HEK293 (cell line): ENCODE measurements at regions not wholly inside any gene's neighbourhood (a gene's known extent, or its start where the extent isn't known, plus 50 kb on each side); places are given as distances from the start of the nearest gene placed in this dataset.

Experiments used
- CTCF ChIA-PET: fragments of 350-600 bp; formaldehyde crosslinking; extraction: SDS; loops from one replicate; lab custom pipeline; 2021; ENCODE audit warnings: antibody characterized with exemption; lab: Yijun Ruan, JAX
- POLR2A ChIA-PET: fragments of 300-600 bp; formaldehyde crosslinking; extraction: SDS; loops from one replicate; lab custom pipeline; 2020; ENCODE audit warnings: antibody characterized with exemption, inconsistent platforms; lab: Yijun Ruan, JAX
- H3K27ac ChIP-seq: fragments of 200-500 bp; sonication (Bioruptor generic); 2 replicates; pipeline ENCODE4 v1.5.1; 2014; ENCODE audit warnings: low read depth, low read length, control low read depth, inconsistent platforms; ENCODE audit errors: extremely low read depth
- H3K36me3 ChIP-seq, 2 experiments: fragments of 200-500 bp in 1 of 2; sonication (Bioruptor generic) in 1 of 2; 1 replicate in 1 of 2; 2 replicates in 1 of 2; pipeline ENCODE4 v1.5.1; 2014 to 2017; ENCODE audit warnings: inconsistent platforms in 2 of 2, low read length in 2 of 2; ENCODE audit not compliant: control insufficient read depth in 2 of 2, insufficient read depth in 1 of 2
- H3K4me1 ChIP-seq: fragments of 200-500 bp; sonication (Bioruptor generic); 2 replicates; pipeline ENCODE4 v1.5.1; 2014; ENCODE audit warnings: mild to moderate bottlenecking, low read length, inconsistent platforms; ENCODE audit not compliant: control insufficient read depth, insufficient read depth
- H3K4me3 ChIP-seq: 2 replicates; pipeline ENCODE4 v1.5.1; 2011; ENCODE audit warnings: low read depth, mild to moderate bottlenecking, control low read depth, low read length, moderate library complexity
- H3K9me3 ChIP-seq: fragments of 200-500 bp; sonication (Bioruptor generic); 2 replicates; pipeline ENCODE4 v1.5.1; 2014; ENCODE audit warnings: low read depth, low read length, inconsistent platforms; ENCODE audit not compliant: control insufficient read depth, insufficient read depth
- SCRT2 ChIP-seq: fragments of 450-650 bp; formaldehyde crosslinking; IDR thresholded peaks from 2 replicates; pipeline ENCODE4 v1.5.1; 2016; ENCODE audit warnings: missing biosample characterization, missing genetic modification characterization
- ZBTB20 ChIP-seq: fragments of 450-650 bp; formaldehyde crosslinking; IDR thresholded peaks from 2 replicates; pipeline ENCODE4 v1.5.1; 2016; ENCODE audit warnings: missing biosample characterization, missing genetic modification characterization
- ZIC2 ChIP-seq: fragments of 450-650 bp; formaldehyde crosslinking; IDR thresholded peaks from 2 replicates; pipeline ENCODE4 v1.5.1; 2016; ENCODE audit warnings: missing biosample characterization, missing genetic modification characterization
- ZNF121 ChIP-seq: fragments of 450-650 bp; formaldehyde crosslinking; IDR thresholded peaks from 2 replicates; pipeline ENCODE4 v1.5.1; 2016; ENCODE audit warnings: missing biosample characterization, missing genetic modification characterization
- ZNF146 ChIP-seq: fragments of 450-650 bp; formaldehyde crosslinking; IDR thresholded peaks from 2 replicates; pipeline ENCODE4 v1.5.1; 2016; ENCODE audit warnings: missing biosample characterization, missing genetic modification characterization
- ZNF214 ChIP-seq: fragments of 450-650 bp; formaldehyde crosslinking; IDR thresholded peaks from 2 replicates; pipeline ENCODE4 v1.5.1; 2017; ENCODE audit warnings: missing biosample characterization, mild to moderate bottlenecking, missing genetic modification characterization, borderline replicate concordance
- ZNF24 ChIP-seq: fragments of 450-650 bp; formaldehyde crosslinking; IDR thresholded peaks from 2 replicates; pipeline ENCODE4 v1.5.1; 2016; ENCODE audit warnings: missing biosample characterization, missing genetic modification characterization
- ZNF311 ChIP-seq: fragments of 450-650 bp; formaldehyde crosslinking; IDR thresholded peaks from 2 replicates; pipeline ENCODE4 v1.5.1; 2017; ENCODE audit warnings: missing biosample characterization, missing genetic modification characterization, borderline replicate concordance
- ZNF350 ChIP-seq: fragments of 450-650 bp; formaldehyde crosslinking; IDR thresholded peaks from 2 replicates; pipeline ENCODE4 v1.5.0; 2017; ENCODE audit warnings: missing biosample characterization, mild to moderate bottlenecking, missing genetic modification characterization
- ZNF510 ChIP-seq: fragments of 450-650 bp; formaldehyde crosslinking; IDR thresholded peaks from 2 replicates; pipeline ENCODE4 v1.5.1; 2018; ENCODE audit warnings: mild to moderate bottlenecking, missing genetic modification characterization, missing biosample characterization; ENCODE audit not compliant: insufficient replicate concordance
- ZNF529 ChIP-seq: fragments of 450-650 bp; formaldehyde crosslinking; IDR thresholded peaks from 2 replicates; pipeline ENCODE4 v1.5.1; 2017; ENCODE audit warnings: missing genetic modification characterization, missing biosample characterization; ENCODE audit not compliant: insufficient replicate concordance
- ZNF623 ChIP-seq: fragments of 450-650 bp; formaldehyde crosslinking; IDR thresholded peaks from 2 replicates; pipeline ENCODE4 v1.5.1; 2016; ENCODE audit warnings: missing biosample characterization, missing genetic modification characterization
- ZNF692 ChIP-seq: fragments of 450-650 bp; formaldehyde crosslinking; IDR thresholded peaks from 2 replicates; pipeline ENCODE4 v1.5.1; 2016; ENCODE audit warnings: missing biosample characterization, missing genetic modification characterization

GRCh38 chr14:101467181-101467926 lies 93.9 kb upstream of the DIO3 start (continued):
- TF ChIP-seq ZNF510 (no peak), ZNF529 (no peak)
- TF ChIP-seq, all 188 proteins: peak for 0

- ChIA-PET CTCF (interaction anchor here (0.6 kb wide), 1 partner anchor 151 kb away, joined by 3 read pairs; no protein-coding TSS in a partner anchor), POLR2A (no interaction called here)
- H3K27ac ChIP-seq, result no peak overlapping the region
- no peaks in the 10 kb centered on the region for H3K9me3 ChIP-seq
- no peaks in the 10 kb centered on the region for H3K4me1 ChIP-seq
- TF ChIP-seq SCRT2, result no peak
- no peak overlapping the region for H3K4me3 ChIP-seq
- H3K36me3 ChIP-seq, result no peaks in the 10 kb centered on the region
Observed at GRCh38 chr14:101469382-101470247, 91.7 kb upstream of the DIO3 start.

- ChIA-PET CTCF (interaction anchor here (0.6 kb wide), 1 partner anchor 152 kb away, joined by 3 read pairs; no protein-coding TSS in a partner anchor), POLR2A (no interaction called here)
- TF ChIP-seq ZNF121 (tag by site-specific recombination) (no peak), ZNF24 (tag by site-specific recombination) (no peak), ZNF623 (no peak), ZNF146 (tag by site-specific recombination) (no peak), ZNF311 (no peak), ZNF214 (tag by site-specific recombination) (no peak), ZBTB20 (tag by site-specific recombination) (no peak)
- Histone ChIP-seq H3K4me1 (no peaks in the 10 kb centered on the region), H3K9me3 (no peaks in the 10 kb centered on the region), H3K4me3 (no peak overlapping the region), H3K36me3 (no peaks in the 10 kb centered on the region), H3K27ac (no peak overlapping the region)
Observed at GRCh38 chr14:101470266-101470665, 91.0 kb upstream of the DIO3 start.

- ChIA-PET CTCF (no interaction called here), POLR2A (no interaction called here)
- Histone ChIP-seq H3K9me3 (no peaks in the 10 kb centered on the region), H3K4me3 (no peak overlapping the region), H3K4me1 (no peaks in the 10 kb centered on the region), H3K27ac (no peak overlapping the region), H3K36me3 (no peaks in the 10 kb centered on the region)
- TF ChIP-seq SCRT2, result no peak
- no peak for TF ChIP-seq ZNF214 (tag by site-specific recombination)
- TF ChIP-seq ZNF692, result no peak
- TF ChIP-seq ZIC2, result peak; percentile 28; the same call in 1 of the 2 replicates
- TF ChIP-seq ZNF350 (tag by site-specific recombination), result no peak
Observed at GRCh38 chr14:101471723-101472517, 89.4 kb upstream of the DIO3 start.
